ENCODE measurements at regions not wholly inside any gene's neighbourhood (a gene's known extent, or its start where the extent isn't known, plus 50 kb on each side); places are given as distances from the start of the nearest gene placed in this dataset.
A peak's percentile ranks its signal among the peaks of the same experiment; 100 is the strongest.

GRCh38 chr18:72086421-72086820, 457.7 kb downstream of the CBLN2 start:
- no peak overlapping the region for H2AFZ ChIP-seq (ENCODE audit: low read length)
- peaks cover 8% of the 10 kb centered on the region for H3K4me1 ChIP-seq (ENCODE audit: low read length)
- no peaks in the 10 kb centered on the region for H3K79me2 ChIP-seq (ENCODE audit: low read length)
- no peak for TF ChIP-seq EZH2 (optimal IDR thresholded peaks at IDR 0.05; ENCODE audit: low read depth, low read length)
- peak; percentile 40 for TF ChIP-seq CTCF (IDR thresholded peaks at IDR 0.05; ENCODE audit: low read length)
- peaks cover 7% of the 10 kb centered on the region; the same call in 1 of the 2 replicates for H3F3A ChIP-seq (ENCODE audit: insufficient read depth, low read length)
- H3K9ac ChIP-seq (ENCODE audit: low read length): no peak overlapping the region
- no peaks in the 10 kb centered on the region for H3K9me3 ChIP-seq (replicated peaks; ENCODE audit: insufficient read depth, low read length)
- H3K9me2 ChIP-seq (replicated peaks; ENCODE audit: insufficient read depth, low read length): no peaks in the 10 kb centered on the region
- no peaks in the 10 kb centered on the region for H3K36me3 ChIP-seq (replicated peaks; ENCODE audit: insufficient read depth, low read length)
- no peak overlapping the region for H3K4me3 ChIP-seq (ENCODE audit: low read length)
- no peaks in the 10 kb centered on the region for H4K20me1 ChIP-seq (ENCODE audit: insufficient read depth, low read length)
- no peak overlapping the region for H3K27ac ChIP-seq (ENCODE audit: low read length)
- H3K4me2 ChIP-seq (ENCODE audit: low read depth, low read length): no peak overlapping the region
- DNase-seq: peak; percentile 29
- no peaks in the 10 kb centered on the region for H3K27me3 ChIP-seq (replicated peaks; ENCODE audit: insufficient read depth, low read length)

GRCh38 chr18:72075040-72075439, 469.1 kb downstream of the CBLN2 start:
- Histone ChIP-seq H3K27ac (ENCODE audit: low read length) (no peak overlapping the region), H3K9me2 (replicated peaks; ENCODE audit: insufficient read depth, low read length) (no peaks in the 10 kb centered on the region), H3F3A (ENCODE audit: insufficient read depth, low read length) (no peaks in the 10 kb centered on the region), H3K4me3 (ENCODE audit: low read length) (no peak overlapping the region), H3K9me3 (replicated peaks; ENCODE audit: insufficient read depth, low read length) (no peaks in the 10 kb centered on the region), H3K79me2 (ENCODE audit: low read length) (no peaks in the 10 kb centered on the region), H2AFZ (ENCODE audit: low read length) (no peak overlapping the region), H3K4me2 (ENCODE audit: low read depth, low read length) (no peak overlapping the region), H3K9ac (ENCODE audit: low read length) (no peak overlapping the region), H4K20me1 (ENCODE audit: insufficient read depth, low read length) (no peaks in the 10 kb centered on the region; the same call in 1 of the 2 replicates), H3K36me3 (replicated peaks; ENCODE audit: insufficient read depth, low read length) (no peaks in the 10 kb centered on the region), H3K27me3 (replicated peaks; ENCODE audit: insufficient read depth, low read length) (no peaks in the 10 kb centered on the region), H3K4me1 (ENCODE audit: low read length) (no peaks in the 10 kb centered on the region)
- TF ChIP-seq CTCF (IDR thresholded peaks at IDR 0.05; ENCODE audit: low read length): no peak
- no peak for TF ChIP-seq EZH2 (optimal IDR thresholded peaks at IDR 0.05; ENCODE audit: low read depth, low read length)
- no peak for TF ChIP-seq EZH2phosphoT487 (IDR thresholded peaks at IDR 0.05; ENCODE audit: low read length)
- no peak for DNase-seq

- Histone ChIP-seq H3K9ac (ENCODE audit: low read length) (no peak overlapping the region), H3K4me1 (ENCODE audit: low read length) (no peaks in the 10 kb centered on the region), H3K27me3 (replicated peaks; ENCODE audit: insufficient read depth, low read length) (no peaks in the 10 kb centered on the region), H2AFZ (ENCODE audit: low read length) (no peak overlapping the region), H3K79me2 (ENCODE audit: low read length) (no peaks in the 10 kb centered on the region), H3K27ac (ENCODE audit: low read length) (no peak overlapping the region), H3K4me3 (ENCODE audit: low read length) (no peak overlapping the region), H3K9me2 (replicated peaks; ENCODE audit: insufficient read depth, low read length) (no peaks in the 10 kb centered on the region), H4K20me1 (ENCODE audit: insufficient read depth, low read length) (no peaks in the 10 kb centered on the region), H3F3A (ENCODE audit: insufficient read depth, low read length) (no peaks in the 10 kb centered on the region), H3K36me3 (replicated peaks; ENCODE audit: insufficient read depth, low read length) (no peaks in the 10 kb centered on the region), H3K4me2 (ENCODE audit: low read depth, low read length) (no peak overlapping the region), H3K9me3 (replicated peaks; ENCODE audit: insufficient read depth, low read length) (no peaks in the 10 kb centered on the region)
- DNase-seq: no peak
- TF ChIP-seq EZH2phosphoT487 (IDR thresholded peaks at IDR 0.05; ENCODE audit: low read length) (no peak), EZH2 (optimal IDR thresholded peaks at IDR 0.05; ENCODE audit: low read depth, low read length) (no peak), CTCF (IDR thresholded peaks at IDR 0.05; ENCODE audit: low read length) (no peak)
These were observed 481.1 kb downstream of the CBLN2 start for GRCh38 chr18:72063001-72063400.
